Head of caudate nucleus (tissue), 42 donors: ENCODE measurements at regions not wholly inside any gene's neighbourhood (a gene's known extent, or its start where the extent isn't known, plus 50 kb on each side); places are given as distances from the start of the nearest gene placed in this dataset.
A peak's percentile ranks its signal among the peaks of the same experiment; 100 is the strongest.

ENCODE experiments used
- DNase-seq, 42 donors: peaks; one replicate each; pipeline versions ENCODE4 v3.0.0 to v3.0.0-alpha.2; 2020 to 2021; ENCODE audit warnings: mixed read lengths in 7 of 42
- intact Hi-C: fragments of 100-400 bp; cut with DNase I; formaldehyde crosslinking; loops from one replicate; pipeline ENCODE4 v1.15.0; 2022

GRCh38 chr5:35372482-35372881, 142.2 kb upstream of the PRLR start:
- no peak for DNase-seq
- intact Hi-C loops: no loop called here

- no peak for DNase-seq
- intact Hi-C loops: no loop called here
Observed at GRCh38 chr5:35371951-35372426, 141.7 kb upstream of the PRLR start.

- intact Hi-C loops: no loop called here
Observed at GRCh38 chr5:35370871-35371270, 140.6 kb upstream of the PRLR start.

GRCh38 chr5:35369965-35370790, 139.9 kb upstream of the PRLR start:
- DNase-seq: peak in 35 of 42 donors; percentile 2 to 81 (median 37)
- intact Hi-C loops: no loop called here

More at GRCh38 chr5:35370871-35371270, 140.6 kb upstream of the PRLR start:
- DNase-seq: no peak

- DNase-seq: no peak
- intact Hi-C loops: no loop called here
Observed at GRCh38 chr5:35367526-35367925, 137.2 kb upstream of the PRLR start.

- no peak for DNase-seq
- intact Hi-C loops: no loop called here
Observed at GRCh38 chr5:35365758-35366157, 135.5 kb upstream of the PRLR start.

- no peak for DNase-seq
- intact Hi-C loops: no loop called here
Observed at GRCh38 chr5:35364350-35364749, 134.1 kb upstream of the PRLR start.

GRCh38 chr5:35363387-35363965, 133.2 kb upstream of the PRLR start:
- intact Hi-C loops: no loop called here
- DNase-seq: no peak

GRCh38 chr5:35362772-35363171, 132.5 kb upstream of the PRLR start:
- no peak for DNase-seq
- intact Hi-C loops: no loop called here

GRCh38 chr5:35360671-35361070, 130.4 kb upstream of the PRLR start:
- no peak for DNase-seq
- intact Hi-C loops: no loop called here

- DNase-seq: no peak
- intact Hi-C loops: no loop called here
Observed at GRCh38 chr5:35359859-35360258, 129.6 kb upstream of the PRLR start.

GRCh38 chr5:35357973-35358372, 127.7 kb upstream of the PRLR start:
- intact Hi-C loops: no loop called here
- DNase-seq: no peak

GRCh38 chr5:35356725-35357124, 126.4 kb upstream of the PRLR start:
- DNase-seq: no peak
- intact Hi-C loops: no loop called here

- DNase-seq: no peak
Observed at GRCh38 chr5:35354751-35355150, 124.5 kb upstream of the PRLR start.

GRCh38 chr5:35345222-35345621, 114.9 kb upstream of the PRLR start:
- intact Hi-C loops: no loop called here

More at GRCh38 chr5:35354751-35355150, 124.5 kb upstream of the PRLR start:
- intact Hi-C loops: no loop called here

GRCh38 chr5:35342664-35343063, 112.4 kb upstream of the PRLR start:
- no peak for DNase-seq
- intact Hi-C loops: no loop called here

More at GRCh38 chr5:35345222-35345621, 114.9 kb upstream of the PRLR start:
- DNase-seq: no peak

- DNase-seq: no peak
- intact Hi-C loops: no loop called here
Observed at GRCh38 chr5:35341189-35341588, 110.9 kb upstream of the PRLR start.

GRCh38 chr5:35339616-35340100, 109.4 kb upstream of the PRLR start:
- intact Hi-C loops: no loop called here
- no peak for DNase-seq

GRCh38 chr5:35339006-35339405, 108.7 kb upstream of the PRLR start:
- DNase-seq: no peak
- intact Hi-C loops: no loop called here

- no peak for DNase-seq
- intact Hi-C loops: no loop called here
Observed at GRCh38 chr5:35338157-35338453, 107.8 kb upstream of the PRLR start.
